ENCODE measurements at regions not wholly inside any gene's neighbourhood (a gene's known extent, or its start where the extent isn't known, plus 50 kb on each side); places are given as distances from the start of the nearest gene placed in this dataset.

GRCh38 chr10:21260066-21260465 lies 265.4 kb downstream of the SKIDA1 start:
- no peak for TF ChIP-seq CTCF (IDR thresholded peaks at IDR 0.05; ENCODE audit: borderline replicate concordance, extremely low read depth, low read length, poor library complexity, severe bottlenecking)
- TF ChIP-seq EZH2 (IDR thresholded peaks at IDR 0.05; ENCODE audit: borderline replicate concordance, low read depth, low read length, severe bottlenecking) = no peak

All from DND-41 (cell line).